OCI-LY1 (cell line): ENCODE measurements at regions not wholly inside any gene's neighbourhood (a gene's known extent, or its start where the extent isn't known, plus 50 kb on each side); places are given as distances from the start of the nearest gene placed in this dataset.

Experiments
- CTCF ChIP-seq: fragments of 200-600 bp; sonication (generic), shearing (Covaris generic); IDR thresholded peaks from 2 replicates; pipeline ENCODE4 v1.5.1; 2017; ENCODE audit warnings: mild to moderate bottlenecking, antibody characterized with exemption, low read length, moderate library complexity, mixed read lengths
- EZH2 ChIP-seq: fragments of 200-600 bp; sonication (generic), shearing (Covaris generic); IDR thresholded peaks from 2 replicates; pipeline ENCODE4 v1.8.0; 2017; ENCODE audit warnings: borderline replicate concordance, mixed run types, mild to moderate bottlenecking, antibody characterized with exemption, low read length, moderate library complexity, mixed read lengths

- no peak for TF ChIP-seq CTCF
- TF ChIP-seq EZH2, result no peak
Measured at GRCh38 chr3:102037209-102037608, 187.9 kb downstream of the NFKBIZ start.
